ENCODE measurements at regions not wholly inside any gene's neighbourhood (a gene's known extent, or its start where the extent isn't known, plus 50 kb on each side); places are given as distances from the start of the nearest gene placed in this dataset.

DNA sequence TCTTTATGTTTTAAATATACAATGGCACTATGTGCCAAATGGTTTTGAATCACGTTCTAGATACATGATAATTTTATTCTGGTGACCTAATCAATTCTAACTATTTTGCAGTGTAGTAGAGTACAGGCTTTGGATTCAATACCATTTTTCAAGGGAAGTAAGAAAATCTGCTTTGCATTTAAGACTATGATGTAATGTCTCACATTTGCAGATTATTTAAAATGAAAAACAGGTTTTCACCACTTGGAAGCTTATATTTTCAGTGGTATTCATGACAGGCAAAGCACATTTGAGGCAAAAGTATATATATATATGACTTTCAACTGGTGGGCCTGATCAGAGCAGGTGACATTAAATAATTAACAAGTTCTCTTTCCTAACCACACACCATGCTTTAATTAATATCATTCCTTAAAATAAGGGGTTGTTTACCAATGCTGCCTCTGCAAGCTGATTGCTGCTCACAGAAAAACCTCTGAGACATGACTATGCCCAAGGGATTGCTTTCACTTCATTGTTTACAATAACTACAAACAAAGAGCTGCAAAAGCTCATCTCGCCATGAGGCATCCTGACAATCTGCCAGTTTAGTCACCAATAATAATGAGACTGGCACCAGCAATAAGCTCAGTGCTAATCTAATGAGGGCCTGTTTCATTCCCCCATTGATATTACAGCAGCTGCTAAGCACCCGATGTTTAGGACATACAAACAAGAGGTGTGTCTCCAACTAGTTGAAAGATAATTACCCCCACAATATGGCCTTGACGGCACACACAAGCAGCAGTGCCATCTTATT, 1176.0 kb upstream of the GJE1 start:
- DNase-seq, result no peak

- DNase-seq, result no peak
Measured at GRCh38 chr6:140940251-140940925, 1192.3 kb upstream of the GJE1 start.

GRCh38 chr6:140932909-140933308, 1199.8 kb upstream of the GJE1 start:
- DNase-seq, result no peak

GRCh38 chr6:140931581-140931980, 1201.1 kb upstream of the GJE1 start:
- DNase-seq, result no peak

DNA sequence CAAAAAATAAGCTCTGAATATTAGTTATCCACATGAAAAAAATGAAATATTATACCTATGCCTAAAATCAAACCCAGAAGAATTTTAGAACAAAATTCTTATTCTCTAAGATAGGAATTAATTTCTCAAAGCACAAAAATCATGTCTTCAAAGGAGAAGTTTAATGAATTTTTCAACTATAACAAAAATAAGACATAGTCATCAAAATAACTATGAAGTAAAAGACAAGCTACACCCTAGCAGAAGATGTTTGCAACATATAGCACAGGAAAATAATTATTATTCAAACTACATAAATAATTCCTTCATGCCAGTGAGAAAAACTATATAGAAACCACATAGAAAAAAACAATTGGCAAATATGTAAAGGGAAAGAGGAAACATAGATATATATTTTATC, 1203.6 kb upstream of the GJE1 start:
- DNase-seq, result no peak

GRCh38 chr6:140923048-140923447, 1209.7 kb upstream of the GJE1 start:
- no peak for DNase-seq

DNA sequence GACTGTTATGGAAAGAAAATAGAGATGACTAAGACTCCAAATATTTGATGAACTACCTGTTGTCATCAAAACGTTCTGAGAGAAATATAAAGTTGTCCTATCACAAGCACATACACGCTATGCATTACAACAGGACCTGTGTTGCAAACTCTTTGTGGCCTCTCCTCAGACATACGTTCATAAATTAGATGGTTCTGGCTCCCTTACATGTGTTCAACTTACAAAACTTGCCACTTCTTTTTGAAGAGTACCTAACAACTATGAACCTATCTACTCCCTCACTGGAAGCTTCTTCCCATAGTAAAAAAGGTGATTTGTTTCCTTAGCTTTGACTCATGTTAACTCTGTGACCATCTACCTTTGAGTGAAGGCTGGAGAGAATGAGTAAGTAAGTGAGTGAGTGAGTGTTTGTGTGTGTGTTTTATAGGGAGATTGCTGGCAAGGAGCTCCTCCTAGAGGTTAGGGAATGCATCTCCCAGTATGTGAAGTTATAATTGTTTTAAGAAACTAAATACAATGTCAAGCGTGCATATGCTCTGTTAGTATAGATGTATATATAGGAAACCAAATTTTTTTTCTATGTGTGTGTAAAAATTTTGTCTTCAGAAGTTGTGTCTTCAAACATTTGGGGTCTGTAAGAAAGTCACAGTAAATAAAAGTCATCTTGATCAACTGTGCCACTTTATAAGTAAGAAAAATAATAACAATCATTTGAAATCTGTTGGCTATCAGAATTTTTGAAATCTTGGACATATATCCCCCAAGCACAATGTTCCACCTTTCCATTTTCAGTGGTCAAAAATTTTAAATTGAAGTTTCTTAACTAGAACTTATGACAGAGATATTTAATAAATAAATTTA, 1211.1 kb upstream of the GJE1 start:
- DNase-seq, result no peak

DNA sequence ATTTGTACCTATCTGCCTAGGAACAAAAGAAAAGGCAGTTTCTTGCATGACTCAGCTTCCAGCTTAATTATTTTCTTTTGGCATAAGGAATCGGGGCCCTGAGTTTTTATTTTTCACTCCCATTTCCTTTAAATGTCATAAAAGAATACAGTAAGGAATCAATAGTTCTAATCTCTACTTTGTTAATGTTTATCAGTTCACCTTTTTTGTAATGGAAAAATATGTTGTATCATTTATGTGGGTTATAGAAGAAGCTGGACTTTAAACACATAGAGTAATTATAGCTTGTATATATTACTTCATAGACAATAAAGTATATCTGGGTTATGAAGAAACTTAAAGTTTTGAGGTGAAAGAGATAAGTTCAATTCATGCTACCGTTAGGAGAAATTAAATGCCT, 1214.8 kb upstream of the GJE1 start:
- no peak for DNase-seq

DNA sequence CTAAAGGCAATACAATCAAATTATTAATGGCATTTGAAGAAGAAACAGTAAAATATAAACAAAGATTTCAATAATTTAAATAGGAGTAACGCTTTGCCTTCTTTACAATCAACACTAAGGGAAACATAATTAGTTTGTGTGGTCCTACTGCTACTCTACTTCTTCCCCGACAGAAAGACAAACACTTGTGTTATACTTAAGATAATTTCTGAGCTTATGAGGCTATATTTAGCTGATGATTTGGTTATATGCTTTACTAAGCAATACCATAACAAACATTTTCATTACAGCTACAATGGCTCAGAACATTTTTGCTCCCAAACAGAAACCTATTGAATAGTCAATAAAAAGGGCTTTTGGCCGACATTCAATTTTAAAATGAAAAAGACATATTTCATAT, 1217.2 kb upstream of the GJE1 start:
- DNase-seq, result no peak

DNA sequence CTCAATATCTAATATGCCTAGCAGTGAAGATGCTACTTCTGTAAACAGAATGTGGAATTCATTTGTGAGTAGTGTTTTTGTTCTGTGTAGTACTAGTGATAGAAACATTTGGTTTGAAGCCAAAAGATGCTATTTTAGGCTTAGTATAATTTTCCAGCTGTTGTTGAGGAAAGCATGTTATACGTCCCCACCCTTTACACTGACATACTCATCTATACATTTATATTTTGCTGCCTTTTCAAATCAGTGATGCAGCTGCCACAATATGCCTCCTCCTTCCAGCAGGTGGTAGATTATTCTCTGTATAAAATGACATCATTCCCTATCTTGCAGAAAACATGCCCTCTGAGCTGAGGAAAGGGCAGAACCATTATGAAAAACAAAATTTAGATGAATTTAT, 1217.6 kb upstream of the GJE1 start:
- DNase-seq, result no peak

DNA sequence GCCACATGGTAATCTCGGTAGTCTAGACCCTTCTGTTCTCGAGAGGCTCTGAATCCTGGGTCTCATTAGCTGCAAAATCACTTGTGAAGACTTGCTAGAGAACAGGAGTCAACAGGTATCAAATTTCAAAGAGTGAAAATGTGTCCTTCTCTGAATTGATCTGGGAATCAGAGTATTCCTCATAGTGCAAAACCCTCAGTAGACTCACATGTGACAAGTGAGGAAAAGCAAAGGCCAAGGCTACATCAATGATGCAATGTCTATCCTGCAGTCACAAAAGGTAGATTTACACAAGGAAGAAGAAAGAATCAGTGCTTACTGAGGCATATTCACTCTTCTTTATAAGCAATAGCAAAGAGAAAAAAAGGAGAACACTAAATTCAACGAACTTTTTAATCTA, 1220.0 kb upstream of the GJE1 start:
- DNase-seq, result no peak

GRCh38 chr6:140909625-140910024, 1223.1 kb upstream of the GJE1 start:
- no peak for DNase-seq

DNA sequence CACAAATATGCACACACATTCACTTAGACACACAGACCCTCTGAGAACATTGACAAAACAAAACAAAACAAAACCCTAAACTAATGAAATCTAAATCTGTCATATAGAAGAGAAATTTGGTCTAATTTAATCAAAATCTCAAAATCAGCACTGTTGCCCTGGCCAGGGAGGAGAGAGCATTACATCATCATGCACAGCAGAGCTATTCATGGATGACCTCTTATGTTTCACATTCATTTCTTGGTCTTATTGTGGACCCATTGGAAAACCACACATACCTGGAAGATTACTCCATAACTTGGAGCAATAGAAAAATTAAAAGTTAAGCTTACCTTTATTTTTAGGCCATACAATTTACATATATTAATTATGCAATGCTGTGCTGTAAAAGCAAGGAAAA, 1223.6 kb upstream of the GJE1 start:
- DNase-seq, result no peak

GRCh38 chr6:140908505-140908904, 1224.2 kb upstream of the GJE1 start:
- DNase-seq, result no peak

DNA sequence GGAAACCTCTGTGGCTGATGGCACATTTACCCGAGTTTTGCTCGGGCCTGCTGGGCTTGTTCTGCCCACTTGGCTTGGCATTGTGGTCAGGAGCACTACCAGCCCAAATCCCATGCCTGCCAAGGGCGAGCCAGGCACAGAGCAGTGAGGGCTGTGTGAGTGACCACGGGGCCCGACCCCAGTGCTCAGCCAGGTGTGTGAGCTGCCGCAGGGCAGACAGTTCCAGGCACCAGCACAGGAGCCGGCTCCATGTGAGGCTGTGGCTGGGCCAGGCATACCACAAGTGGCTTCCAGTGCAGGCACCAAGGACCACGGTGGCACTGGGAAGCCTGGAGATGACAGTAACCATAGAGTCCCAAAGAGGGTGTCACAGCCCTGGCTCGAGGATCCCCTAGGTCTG, 1225.5 kb upstream of the GJE1 start:
- DNase-seq, result no peak

DNA sequence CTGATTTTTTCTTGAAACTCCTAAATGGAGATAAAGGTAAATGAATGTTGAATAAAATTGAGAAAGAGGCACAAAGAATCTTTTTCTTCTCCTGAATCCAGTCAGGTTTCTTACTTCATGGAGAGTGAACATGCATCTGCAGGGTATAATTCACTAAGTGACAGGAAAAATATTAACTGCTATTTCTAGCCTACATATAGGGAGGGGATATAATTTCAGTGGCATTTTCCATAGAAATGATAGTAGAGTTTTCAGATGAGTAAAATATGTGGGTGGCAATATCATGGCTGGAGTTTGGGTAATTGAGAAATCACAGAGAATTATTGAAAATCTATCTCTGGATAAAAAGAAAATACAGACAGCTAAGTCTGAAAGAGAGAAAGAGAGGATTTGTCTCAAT, 1227.0 kb upstream of the GJE1 start:
- no peak for DNase-seq

DNA sequence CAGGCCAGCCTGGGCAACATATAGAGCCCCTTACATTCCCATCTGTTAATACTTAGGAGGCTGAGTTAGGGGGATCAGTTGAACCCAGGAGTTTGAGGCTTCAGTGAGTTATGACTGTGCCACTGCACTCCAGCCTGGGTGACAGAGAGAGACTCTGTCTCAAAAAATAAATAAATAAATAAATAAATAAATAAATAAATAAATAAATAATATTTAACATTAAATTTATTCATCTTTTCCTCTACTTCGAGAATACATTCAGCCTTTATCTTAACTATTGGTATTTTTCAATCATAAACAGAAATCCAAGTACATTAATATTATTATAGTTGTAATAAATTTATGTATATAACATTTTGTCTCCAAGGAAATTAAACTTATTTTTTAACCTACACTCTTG, 1227.7 kb upstream of the GJE1 start:
- no peak for DNase-seq

- DNase-seq, result no peak
Measured at GRCh38 chr6:140897804-140898573, 1234.7 kb upstream of the GJE1 start.

DNA sequence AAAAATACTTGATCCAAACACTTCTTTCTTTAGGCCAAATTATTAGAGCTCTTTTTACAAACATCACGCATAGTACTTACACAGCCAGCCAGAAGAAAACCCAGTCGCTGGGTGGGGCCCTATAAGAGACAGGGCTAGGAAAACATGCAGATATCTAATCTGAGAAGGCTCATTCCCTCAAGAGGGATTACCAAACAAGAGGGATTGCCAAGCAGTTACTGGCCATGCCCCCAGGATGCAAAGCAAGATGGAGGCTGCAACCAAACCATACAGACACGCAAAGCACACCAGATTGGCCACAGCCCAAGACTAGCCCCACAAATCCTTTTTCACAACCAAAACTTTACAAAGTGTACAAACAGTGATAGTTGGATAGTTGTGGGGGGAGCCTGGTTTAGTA, 1235.4 kb upstream of the GJE1 start:
- no peak for DNase-seq

- DNase-seq, result no peak
Measured at GRCh38 chr6:140893432-140893831, 1239.3 kb upstream of the GJE1 start.

- no peak for DNase-seq
Measured at GRCh38 chr6:140879946-140880345, 1252.8 kb upstream of the GJE1 start.

DNA sequence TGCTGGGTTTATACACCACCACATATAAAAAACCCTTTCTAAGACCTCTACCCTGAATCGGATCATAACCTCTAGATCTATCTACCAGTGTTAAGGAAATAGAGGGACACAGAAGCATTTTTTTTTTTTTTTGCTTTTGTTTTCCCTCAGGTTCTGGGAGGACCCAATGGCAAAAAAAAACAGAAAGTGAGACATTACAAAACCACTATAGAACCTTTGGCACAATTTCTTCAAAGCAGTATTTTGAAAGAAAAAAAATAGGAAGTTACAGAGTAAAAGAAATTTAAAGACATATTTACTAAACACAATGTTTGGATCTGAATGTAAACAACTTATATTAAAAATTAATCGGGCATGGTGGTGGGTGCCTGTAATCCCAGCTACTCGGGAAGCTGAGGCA, 1258.7 kb upstream of the GJE1 start:
- no peak for DNase-seq

- no peak for DNase-seq
Measured at GRCh38 chr6:140872885-140873284, 1259.8 kb upstream of the GJE1 start.
